ENCODE measurements at regions not wholly inside any gene's neighbourhood (a gene's known extent, or its start where the extent isn't known, plus 50 kb on each side); places are given as distances from the start of the nearest gene placed in this dataset.

- no peak for TF ChIP-seq POLR2A (IDR thresholded peaks at IDR 0.05)
- TF ChIP-seq, protein P1, sequence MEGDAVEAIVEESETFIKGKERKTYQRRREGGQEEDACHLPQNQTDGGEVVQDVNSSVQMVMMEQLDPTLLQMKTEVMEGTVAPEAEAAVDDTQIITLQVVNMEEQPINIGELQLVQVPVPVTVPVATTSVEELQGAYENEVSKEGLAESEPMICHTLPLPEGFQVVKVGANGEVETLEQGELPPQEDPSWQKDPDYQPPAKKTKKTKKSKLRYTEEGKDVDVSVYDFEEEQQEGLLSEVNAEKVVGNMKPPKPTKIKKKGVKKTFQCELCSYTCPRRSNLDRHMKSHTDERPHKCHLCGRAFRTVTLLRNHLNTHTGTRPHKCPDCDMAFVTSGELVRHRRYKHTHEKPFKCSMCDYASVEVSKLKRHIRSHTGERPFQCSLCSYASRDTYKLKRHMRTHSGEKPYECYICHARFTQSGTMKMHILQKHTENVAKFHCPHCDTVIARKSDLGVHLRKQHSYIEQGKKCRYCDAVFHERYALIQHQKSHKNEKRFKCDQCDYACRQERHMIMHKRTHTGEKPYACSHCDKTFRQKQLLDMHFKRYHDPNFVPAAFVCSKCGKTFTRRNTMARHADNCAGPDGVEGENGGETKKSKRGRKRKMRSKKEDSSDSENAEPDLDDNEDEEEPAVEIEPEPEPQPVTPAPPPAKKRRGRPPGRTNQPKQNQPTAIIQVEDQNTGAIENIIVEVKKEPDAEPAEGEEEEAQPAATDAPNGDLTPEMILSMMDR (IDR thresholded peaks at IDR 0.05), result no peak
Observed at GRCh38 chr5:2201011-2201410, 318.3 kb upstream of the IRX4 start.

Measured in suprapubic skin (tissue), 3 donors.